Gastrocnemius medialis (tissue), 4 donors: ENCODE measurements at regions not wholly inside any gene's neighbourhood (a gene's known extent, or its start where the extent isn't known, plus 50 kb on each side); places are given as distances from the start of the nearest gene placed in this dataset.

Source experiments
- POLR2A ChIP-seq, 2 donors: fragments of 450-650 bp; IDR thresholded peaks; one replicate each; pipeline ENCODE4 v1.6.1; 2017; ENCODE audit warnings: antibody characterized with exemption in 2 of 2, mild to moderate bottlenecking in 2 of 2, moderate library complexity in 2 of 2
- TF ChIP-seq, protein P1 (sequence below), 5 experiments: fragments of 450-650 bp in 3 of 5; fragments of 200-600 bp in 2 of 5; sonication (generic) in 2 of 5; IDR thresholded peaks in 4 of 5; conservative IDR thresholded peaks in 1 of 5; 1 replicate in 4 of 5; 2 replicates in 1 of 5; pipeline ENCODE4 v1.5.1; 2016 to 2019; ENCODE audit warnings: antibody characterized with exemption in 5 of 5, mild to moderate bottlenecking in 3 of 5, moderate library complexity in 3 of 5

GRCh38 chr12:59839514-59839913, 243.7 kb downstream of the SLC16A7 start:
- TF ChIP-seq, protein P1, sequence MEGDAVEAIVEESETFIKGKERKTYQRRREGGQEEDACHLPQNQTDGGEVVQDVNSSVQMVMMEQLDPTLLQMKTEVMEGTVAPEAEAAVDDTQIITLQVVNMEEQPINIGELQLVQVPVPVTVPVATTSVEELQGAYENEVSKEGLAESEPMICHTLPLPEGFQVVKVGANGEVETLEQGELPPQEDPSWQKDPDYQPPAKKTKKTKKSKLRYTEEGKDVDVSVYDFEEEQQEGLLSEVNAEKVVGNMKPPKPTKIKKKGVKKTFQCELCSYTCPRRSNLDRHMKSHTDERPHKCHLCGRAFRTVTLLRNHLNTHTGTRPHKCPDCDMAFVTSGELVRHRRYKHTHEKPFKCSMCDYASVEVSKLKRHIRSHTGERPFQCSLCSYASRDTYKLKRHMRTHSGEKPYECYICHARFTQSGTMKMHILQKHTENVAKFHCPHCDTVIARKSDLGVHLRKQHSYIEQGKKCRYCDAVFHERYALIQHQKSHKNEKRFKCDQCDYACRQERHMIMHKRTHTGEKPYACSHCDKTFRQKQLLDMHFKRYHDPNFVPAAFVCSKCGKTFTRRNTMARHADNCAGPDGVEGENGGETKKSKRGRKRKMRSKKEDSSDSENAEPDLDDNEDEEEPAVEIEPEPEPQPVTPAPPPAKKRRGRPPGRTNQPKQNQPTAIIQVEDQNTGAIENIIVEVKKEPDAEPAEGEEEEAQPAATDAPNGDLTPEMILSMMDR (IDR thresholded peaks at IDR 0.05 in 4 of 5, conservative IDR thresholded peaks at IDR 0.05 in 1 of 5): no peak
- no peak for TF ChIP-seq POLR2A (IDR thresholded peaks at IDR 0.05)
